ENCODE measurements at regions not wholly inside any gene's neighbourhood (a gene's known extent, or its start where the extent isn't known, plus 50 kb on each side); places are given as distances from the start of the nearest gene placed in this dataset.

GRCh38 chr22:22384267-22384666 is 124.3 kb downstream of the ZNF280B start:
- TF ChIP-seq, protein P1, sequence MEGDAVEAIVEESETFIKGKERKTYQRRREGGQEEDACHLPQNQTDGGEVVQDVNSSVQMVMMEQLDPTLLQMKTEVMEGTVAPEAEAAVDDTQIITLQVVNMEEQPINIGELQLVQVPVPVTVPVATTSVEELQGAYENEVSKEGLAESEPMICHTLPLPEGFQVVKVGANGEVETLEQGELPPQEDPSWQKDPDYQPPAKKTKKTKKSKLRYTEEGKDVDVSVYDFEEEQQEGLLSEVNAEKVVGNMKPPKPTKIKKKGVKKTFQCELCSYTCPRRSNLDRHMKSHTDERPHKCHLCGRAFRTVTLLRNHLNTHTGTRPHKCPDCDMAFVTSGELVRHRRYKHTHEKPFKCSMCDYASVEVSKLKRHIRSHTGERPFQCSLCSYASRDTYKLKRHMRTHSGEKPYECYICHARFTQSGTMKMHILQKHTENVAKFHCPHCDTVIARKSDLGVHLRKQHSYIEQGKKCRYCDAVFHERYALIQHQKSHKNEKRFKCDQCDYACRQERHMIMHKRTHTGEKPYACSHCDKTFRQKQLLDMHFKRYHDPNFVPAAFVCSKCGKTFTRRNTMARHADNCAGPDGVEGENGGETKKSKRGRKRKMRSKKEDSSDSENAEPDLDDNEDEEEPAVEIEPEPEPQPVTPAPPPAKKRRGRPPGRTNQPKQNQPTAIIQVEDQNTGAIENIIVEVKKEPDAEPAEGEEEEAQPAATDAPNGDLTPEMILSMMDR (conservative IDR thresholded peaks at IDR 0.05; ENCODE audit: low read depth, low read length): no peak
- H3K4me3 ChIP-seq (ENCODE audit: low read depth, low read length): no peak overlapping the region
- DNase-seq (ENCODE audit: low read depth): no peak

DNA sequence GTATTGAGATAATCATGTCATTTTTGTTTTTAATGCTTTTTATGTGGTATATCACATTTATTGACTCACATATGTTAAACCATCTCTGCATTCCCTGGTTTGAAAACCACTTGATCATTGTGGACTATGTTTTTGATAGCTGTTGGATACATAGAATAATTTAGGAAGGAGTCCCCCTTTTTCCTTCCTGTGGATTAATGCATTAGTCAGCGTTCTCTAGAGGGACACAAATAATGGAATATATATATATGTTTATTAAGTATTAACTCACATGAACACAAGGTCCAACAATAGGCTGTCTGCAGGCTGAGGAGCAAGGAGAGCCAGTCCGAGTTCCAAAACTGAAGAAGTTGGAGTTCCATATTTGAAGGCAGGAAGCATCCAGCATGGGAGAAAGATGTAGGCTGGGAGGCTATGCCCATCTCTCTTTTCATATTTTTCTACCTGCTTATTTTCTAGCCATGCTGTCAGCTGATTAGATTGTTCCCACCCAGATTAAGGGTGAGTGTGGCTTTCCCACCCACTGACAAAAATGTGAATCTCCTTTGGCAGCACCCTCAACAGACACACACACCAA is 123.8 kb downstream of the ZNF280B start:
- no peak for DNase-seq (ENCODE audit: low read depth)
- TF ChIP-seq, protein P1 (conservative IDR thresholded peaks at IDR 0.05; ENCODE audit: low read depth, low read length): no peak

DNA sequence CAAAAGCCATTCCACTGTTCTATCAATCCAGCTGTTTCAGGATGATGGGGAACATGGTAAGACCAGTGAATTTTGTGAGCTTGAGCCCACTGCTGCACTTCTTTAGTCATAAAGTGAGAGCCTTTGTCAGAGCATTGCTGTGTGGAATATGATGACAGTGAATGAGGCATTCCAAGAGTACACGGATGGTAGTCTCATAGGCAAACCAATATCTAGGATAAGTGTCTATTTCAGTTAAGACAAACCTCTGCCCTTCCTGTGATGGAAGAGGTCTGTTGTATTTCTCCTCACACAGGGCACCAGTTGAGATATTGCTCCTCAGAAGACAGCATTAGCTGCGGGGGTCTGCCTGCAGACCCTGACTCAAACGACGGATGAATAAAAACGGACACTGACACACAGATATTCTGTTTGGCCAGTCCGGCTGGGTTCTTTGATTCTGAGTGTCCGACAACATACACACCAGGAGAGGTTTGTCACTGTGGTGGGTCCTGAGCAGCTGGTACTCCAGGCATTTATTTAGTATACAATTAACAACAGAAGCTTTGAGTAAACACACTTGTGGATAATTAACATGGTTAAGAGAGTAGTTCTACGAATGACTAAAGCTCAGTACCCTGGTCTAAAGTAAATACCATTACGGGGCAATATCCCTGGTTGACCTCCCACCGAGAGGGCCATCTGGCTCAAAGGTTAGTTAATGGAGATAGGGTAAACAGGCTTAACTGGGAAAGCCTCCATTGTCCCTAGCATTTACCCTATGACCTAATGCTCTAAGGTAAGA is 121.7 kb downstream of the ZNF280B start:
- DNase-seq (ENCODE audit: low read depth): no peak
- TF ChIP-seq, protein P1 (conservative IDR thresholded peaks at IDR 0.05; ENCODE audit: low read depth, low read length): no peak

More for the DNA sequence above, 123.8 kb downstream of the ZNF280B start:
- no peak overlapping the region for H3K4me3 ChIP-seq (ENCODE audit: low read depth, low read length)

DNA sequence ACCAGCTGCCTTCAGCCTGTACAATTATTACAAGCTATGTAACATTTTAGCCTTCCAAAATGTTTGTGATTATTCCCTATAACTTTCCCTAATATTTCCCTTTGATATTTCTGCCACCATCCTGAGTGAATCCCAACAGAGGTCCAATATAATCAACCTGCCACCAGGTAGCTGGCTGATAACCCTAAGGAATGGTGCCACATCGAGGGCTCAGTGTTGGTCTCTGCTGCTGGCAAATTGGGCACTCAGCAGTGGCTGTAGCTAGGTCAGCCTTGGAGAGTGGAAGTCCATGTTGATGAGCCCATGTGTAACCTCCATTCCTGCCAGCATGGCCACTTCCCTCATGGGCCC is 121.2 kb downstream of the ZNF280B start:
- H3K4me3 ChIP-seq (ENCODE audit: low read depth, low read length): no peak overlapping the region
- no peak for DNase-seq (ENCODE audit: low read depth)
- TF ChIP-seq, protein P1 (conservative IDR thresholded peaks at IDR 0.05; ENCODE audit: low read depth, low read length): no peak

More for the DNA sequence above, 121.7 kb downstream of the ZNF280B start:
- H3K4me3 ChIP-seq (ENCODE audit: low read depth, low read length): no peak overlapping the region

DNA sequence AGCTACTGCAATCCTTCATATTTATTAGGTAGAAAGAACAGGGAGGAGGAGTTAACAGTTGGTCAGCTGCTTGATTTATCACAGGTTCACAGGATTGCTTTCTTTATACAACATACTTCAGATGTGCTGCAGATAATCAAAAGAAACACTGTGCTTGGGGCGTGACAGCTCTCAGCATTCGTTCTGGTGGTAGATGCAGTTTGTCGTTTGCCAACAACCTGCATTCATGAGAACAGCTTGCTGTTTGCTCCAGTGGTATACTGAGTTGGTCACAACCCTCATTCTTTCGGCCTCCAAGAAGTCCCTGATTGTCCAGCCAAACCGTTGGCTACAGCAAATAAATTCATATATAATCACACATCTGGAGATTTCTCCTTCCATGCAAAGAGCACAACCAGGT is 120.5 kb downstream of the ZNF280B start:
- TF ChIP-seq, protein P1 (conservative IDR thresholded peaks at IDR 0.05; ENCODE audit: low read depth, low read length): no peak
- no peak overlapping the region for H3K4me3 ChIP-seq (ENCODE audit: low read depth, low read length)
- no peak for DNase-seq (ENCODE audit: low read depth)

GRCh38 chr22:22388494-22388893 is 120.0 kb downstream of the ZNF280B start:
- no peak for DNase-seq (ENCODE audit: low read depth)
- no peak overlapping the region for H3K4me3 ChIP-seq (ENCODE audit: low read depth, low read length)
- TF ChIP-seq, protein P1 (conservative IDR thresholded peaks at IDR 0.05; ENCODE audit: low read depth, low read length): no peak

DNA sequence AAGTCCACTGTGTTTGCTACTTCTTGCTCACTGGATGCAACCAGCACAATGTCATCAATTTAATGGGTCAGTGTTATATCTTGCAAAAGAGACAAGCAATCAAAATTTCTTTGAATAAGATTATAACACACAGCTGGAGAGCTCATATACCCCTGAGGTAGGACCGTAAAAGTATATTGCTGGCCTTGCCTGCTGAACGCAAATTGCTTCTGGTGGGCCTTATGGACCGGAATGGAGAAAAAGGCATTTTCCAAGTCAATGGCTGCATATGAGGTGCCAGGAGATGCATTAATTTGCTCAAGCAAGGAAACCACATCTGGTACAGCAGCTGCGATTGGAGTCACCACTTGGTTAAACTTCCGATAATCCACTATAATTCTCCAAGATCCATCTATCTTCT is 119.1 kb downstream of the ZNF280B start:
- no peak overlapping the region for H3K4me3 ChIP-seq (ENCODE audit: low read depth, low read length)
- TF ChIP-seq, protein P1 (conservative IDR thresholded peaks at IDR 0.05; ENCODE audit: low read depth, low read length): no peak

More for the DNA sequence above, 119.1 kb downstream of the ZNF280B start:
- no peak for DNase-seq (ENCODE audit: low read depth)
